Neuronal stem cell (in vitro differentiated cells): ENCODE measurements at regions not wholly inside any gene's neighbourhood (a gene's known extent, or its start where the extent isn't known, plus 50 kb on each side); places are given as distances from the start of the nearest gene placed in this dataset.

ENCODE experiments used
- DNase-seq: peaks from one replicate; pipeline ENCODE4 v3.0.0-alpha.2; 2013; ENCODE audit warnings: low spot score
- H2AFZ ChIP-seq: one replicate; pipeline ENCODE4 v1.6.1; 2013; ENCODE audit warnings: mild to moderate bottlenecking, low read length, inconsistent platforms
- H2AK5ac ChIP-seq: 2 replicates; pipeline ENCODE4 v1.6.1; 2013; ENCODE audit warnings: low read depth, mild to moderate bottlenecking, inconsistent platforms, low read length, moderate library complexity, mixed read lengths
- H2BK120ac ChIP-seq: 2 replicates; pipeline ENCODE4 v1.6.1; 2013; ENCODE audit warnings: low read depth, mild to moderate bottlenecking, inconsistent platforms, low read length, moderate library complexity, mixed read lengths
- H2BK12ac ChIP-seq: one replicate; pipeline ENCODE4 v1.6.1; 2013; ENCODE audit warnings: low read length, inconsistent platforms
- H2BK15ac ChIP-seq: 2 replicates; pipeline ENCODE4 v1.6.1; 2013; ENCODE audit warnings: mild to moderate bottlenecking, low read length, inconsistent platforms, mixed read lengths
- H2BK5ac ChIP-seq: one replicate; pipeline ENCODE4 v1.6.1; 2013; ENCODE audit warnings: inconsistent platforms, mild to moderate bottlenecking, low read length, moderate library complexity
- H3K14ac ChIP-seq: one replicate; pipeline ENCODE4 v1.6.1; 2013; ENCODE audit warnings: low read length, inconsistent platforms
- H3K18ac ChIP-seq: 2 replicates; pipeline ENCODE4 v1.6.1; 2013; ENCODE audit warnings: low read length, inconsistent platforms
- H3K23ac ChIP-seq: 2 replicates; pipeline ENCODE4 v1.6.1; 2013; ENCODE audit warnings: low read depth, mild to moderate bottlenecking, mixed read lengths, low read length, inconsistent platforms; ENCODE audit not compliant: poor library complexity
- H3K27ac ChIP-seq: replicated peaks from 3 replicates; pipeline ENCODE4 v1.5.1; 2013; ENCODE audit warnings: low read length, inconsistent platforms
- H3K27me3 ChIP-seq, 3 experiments: 2 replicates each; pipeline ENCODE4 v1.6.1; 2013; ENCODE audit warnings: low read length in 3 of 3, mild to moderate bottlenecking in 2 of 3, inconsistent platforms in 1 of 3, low read depth in 1 of 3, mixed read lengths in 1 of 3, moderate library complexity in 1 of 3; ENCODE audit not compliant: control insufficient read depth in 3 of 3, insufficient read depth in 3 of 3
- H3K36me3 ChIP-seq, 2 donors: replicated peaks in 1 of 2; 2 replicates each; pipeline ENCODE4 v1.6.1; 2013; ENCODE audit warnings: low read length in 2 of 2; ENCODE audit not compliant: control insufficient read depth in 2 of 2, insufficient read depth in 2 of 2
- H3K4ac ChIP-seq: 2 replicates; pipeline ENCODE4 v1.6.1; 2013; ENCODE audit warnings: inconsistent platforms, mild to moderate bottlenecking, low read length, moderate library complexity
- H3K4me1 ChIP-seq, 2 donors: 1 replicate in 1 of 2; 2 replicates in 1 of 2; pipeline ENCODE4 v1.6.1; 2013; ENCODE audit warnings: low read length in 2 of 2, low read depth in 1 of 2; ENCODE audit not compliant: control insufficient read depth in 2 of 2, insufficient read depth in 1 of 2
- H3K4me2 ChIP-seq: one replicate; pipeline ENCODE4 v1.6.1; 2013; ENCODE audit warnings: mild to moderate bottlenecking, low read length, inconsistent platforms; ENCODE audit not compliant: insufficient read depth, poor library complexity, severe bottlenecking
- H3K4me3 ChIP-seq, 2 donors: 2 replicates each; pipeline ENCODE4 v1.5.1; 2013; ENCODE audit warnings: low read length in 2 of 2, mild to moderate bottlenecking in 2 of 2, inconsistent platforms in 1 of 2, moderate library complexity in 1 of 2
- H3K79me1 ChIP-seq: one replicate; pipeline ENCODE4 v1.6.1; 2013; ENCODE audit warnings: low read depth, mild to moderate bottlenecking, inconsistent platforms, low read length, moderate library complexity
- H3K9ac ChIP-seq: one replicate; pipeline ENCODE4 v1.6.1; 2013; ENCODE audit warnings: mild to moderate bottlenecking, low read depth, low read length, inconsistent platforms; ENCODE audit not compliant: poor library complexity
- H3K9me3 ChIP-seq, 2 donors: replicated peaks in 1 of 2; 2 replicates each; pipeline versions ENCODE3 to v1.6.1; 2013; ENCODE audit warnings: low read length in 2 of 2, mild to moderate bottlenecking in 2 of 2, inconsistent platforms in 1 of 2, low read depth in 1 of 2, mixed read lengths in 1 of 2, moderate library complexity in 1 of 2; ENCODE audit not compliant: control insufficient read depth in 2 of 2, insufficient read depth in 1 of 2
- H4K8ac ChIP-seq: one replicate; pipeline ENCODE4 v1.6.1; 2013; ENCODE audit warnings: low read depth, mild to moderate bottlenecking, inconsistent platforms, low read length, moderate library complexity
- H4K91ac ChIP-seq: one replicate; pipeline ENCODE4 v1.6.1; 2013; ENCODE audit warnings: low read length, low read depth, mild to moderate bottlenecking, inconsistent platforms; ENCODE audit not compliant: poor library complexity
- WGBS, 2 donors: extraction: QIAGEN DNeasy Blood & Tissue Kit; methylation state at CpG; one replicate each; pipeline ENCODE4 v1.1.7; 2013; ENCODE audit warnings: missing lambda C conversion rate in 2 of 2, mixed read lengths in 1 of 2; ENCODE audit not compliant: insufficient read length in 2 of 2, insufficient replicate concordance in 1 of 2; ENCODE audit errors: extremely low coverage in 2 of 2; 5-methylcytosine and 5-hydroxymethylcytosine counted together

DNA sequence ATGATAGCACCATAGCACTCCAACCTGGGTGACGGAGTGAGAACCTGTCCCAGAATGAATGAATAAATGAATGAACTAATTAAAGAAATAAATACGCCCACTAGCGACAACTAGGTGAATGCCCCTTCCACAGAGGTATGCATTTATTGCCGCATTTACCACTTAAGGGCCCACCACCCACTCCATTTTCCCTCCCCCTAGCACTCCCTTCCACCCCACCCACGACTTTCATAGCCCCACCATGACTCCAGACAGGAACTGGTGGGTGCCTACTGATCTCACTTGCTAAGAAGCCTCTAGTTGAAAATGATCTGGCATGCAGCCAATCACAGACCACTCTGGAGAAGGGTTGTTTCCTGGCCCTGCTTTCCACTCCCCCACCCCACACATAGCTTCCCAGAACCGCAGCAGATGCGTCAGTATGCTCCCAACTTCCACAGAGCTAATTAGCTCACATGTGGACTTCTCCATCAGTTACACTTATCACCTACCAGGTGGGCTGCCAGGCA, 167.6 kb downstream of the WT1 start:
- DNase-seq: no peak
- Histone ChIP-seq H3K4ac (no peak overlapping the region), H3K14ac (no peak overlapping the region), H3K27me3 (no peaks in the 10 kb centered on the region), H3K4me1 (no peaks in the 10 kb centered on the region), H3K27ac (no peak overlapping the region), H4K8ac (no peak overlapping the region), H2BK12ac (no peak overlapping the region), H3K9me3 (no peaks in the 10 kb centered on the region), H3K23ac (no peak overlapping the region), H3K9ac (no peak overlapping the region), H4K91ac (no peak overlapping the region), H2BK15ac (no peak overlapping the region), H2AK5ac (no peak overlapping the region), H3K4me3 (no peak overlapping the region), H3K79me1 (no peaks in the 10 kb centered on the region), H3K18ac (no peak overlapping the region), H3K36me3 (no peaks in the 10 kb centered on the region), H2AFZ (no peak overlapping the region), H3K4me2 (no peak overlapping the region), H2BK120ac (no peak overlapping the region), H2BK5ac (no peak overlapping the region)
- WGBS, 2 donors: no CpG with 5 or more reads among the region's 7 CpGs

DNA sequence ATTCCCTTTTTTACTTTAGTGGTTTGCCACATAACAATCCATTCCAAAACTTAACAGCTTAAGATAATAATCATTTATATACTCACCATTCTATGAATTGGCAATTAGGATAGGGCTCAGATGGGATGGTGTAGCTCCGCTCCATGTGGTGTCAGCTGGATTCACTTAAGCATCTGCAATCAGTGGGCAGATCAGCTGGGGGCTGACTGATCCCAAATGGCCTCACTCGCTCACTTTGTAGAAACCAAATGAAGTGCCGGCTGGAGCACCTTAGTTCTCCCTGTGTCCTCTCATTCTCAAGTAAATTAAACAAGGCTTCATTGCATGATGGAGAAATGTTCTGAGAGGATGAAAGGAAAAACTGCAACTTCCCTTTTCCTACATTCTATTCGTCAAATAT, 161.4 kb downstream of the WT1 start:
- no CpG with 5 or more reads among the region's 4 CpGs for WGBS, 2 donors
- no peaks in the 10 kb centered on the region for H3K9me3 ChIP-seq
- no peak overlapping the region for H3K27ac ChIP-seq

DNA sequence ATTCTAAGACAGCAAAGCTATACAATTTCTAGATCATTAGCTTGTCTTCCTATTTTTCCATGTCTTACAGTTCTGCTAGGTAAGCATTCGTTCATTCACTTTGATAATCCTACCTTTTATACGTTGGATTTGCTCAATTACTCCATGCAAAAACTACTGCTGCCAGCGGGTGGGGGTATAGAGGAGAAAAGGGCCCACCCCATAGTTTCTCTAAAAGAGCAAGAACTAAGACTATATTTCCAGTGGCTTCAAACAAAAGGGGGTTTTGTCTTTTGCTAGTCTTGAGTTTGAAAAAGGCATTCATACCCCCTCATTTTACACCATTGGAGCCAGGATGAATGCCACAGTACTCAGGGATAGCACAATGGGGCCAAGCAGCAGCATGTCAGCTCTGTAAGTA, 155.7 kb downstream of the WT1 start:
- Histone ChIP-seq H3K36me3 (no peaks in the 10 kb centered on the region), H2AK5ac (no peak overlapping the region), H3K27me3 (no peaks in the 10 kb centered on the region), H3K9me3 (no peaks in the 10 kb centered on the region), H3K4me2 (no peak overlapping the region), H3K4me1 (peaks cover 0 to 1% of the 10 kb centered on the region in 2 donors), H3K4me3 (no peak overlapping the region), H2AFZ (no peak overlapping the region), H4K8ac (no peak overlapping the region), H3K27ac (no peak overlapping the region), H2BK12ac (no peak overlapping the region), H3K4ac (no peak overlapping the region), H2BK120ac (no peak overlapping the region), H4K91ac (no peak overlapping the region), H3K18ac (no peak overlapping the region), H2BK5ac (no peak overlapping the region), H2BK15ac (no peak overlapping the region), H3K79me1 (no peaks in the 10 kb centered on the region), H3K9ac (no peak overlapping the region), H3K14ac (no peak overlapping the region), H3K23ac (no peak overlapping the region)
- no CpG with 5 or more reads among the region's 3 CpGs for WGBS, 2 donors
- DNase-seq: no peak

More for the DNA sequence above, 161.4 kb downstream of the WT1 start:
- Histone ChIP-seq H3K9ac (no peak overlapping the region), H3K23ac (no peak overlapping the region), H3K4me2 (no peak overlapping the region), H2BK12ac (no peak overlapping the region), H2BK5ac (no peak overlapping the region), H4K91ac (no peak overlapping the region), H2AFZ (no peak overlapping the region), H2AK5ac (no peak overlapping the region), H3K27me3 (no peaks in the 10 kb centered on the region), H3K4ac (no peak overlapping the region), H3K14ac (no peak overlapping the region), H3K79me1 (no peaks in the 10 kb centered on the region), H4K8ac (no peak overlapping the region), H3K4me3 (no peak overlapping the region), H2BK120ac (no peak overlapping the region), H3K4me1 (no peaks in the 10 kb centered on the region), H3K18ac (no peak overlapping the region), H2BK15ac (no peak overlapping the region), H3K36me3 (no peaks in the 10 kb centered on the region)
- DNase-seq: no peak

DNA sequence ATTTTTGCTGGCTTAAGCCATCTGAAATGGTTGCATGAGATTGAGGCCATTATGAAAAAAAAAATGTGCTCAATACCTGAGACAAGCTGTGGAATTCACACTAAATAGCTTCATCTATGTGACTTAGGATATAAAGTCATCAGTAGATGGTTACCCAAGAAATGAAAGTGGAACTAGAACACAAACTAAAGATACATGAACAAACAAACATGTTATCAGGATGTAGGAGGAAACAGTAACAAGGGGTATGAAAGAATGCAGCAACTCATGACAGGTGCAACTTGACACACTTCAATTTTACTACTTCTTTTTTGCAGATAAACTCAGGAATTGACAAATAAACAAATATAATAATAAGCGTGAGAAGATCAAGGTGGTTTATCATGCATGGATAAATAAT, 155.0 kb downstream of the WT1 start:
- no peak overlapping the region for H2BK15ac ChIP-seq
- H3K4me3 ChIP-seq: no peak overlapping the region
- H2BK5ac ChIP-seq: no peak overlapping the region
- no peaks in the 10 kb centered on the region for H3K9me3 ChIP-seq
- H3K27ac ChIP-seq: no peak overlapping the region
- H2BK120ac ChIP-seq: no peak overlapping the region
- H3K4me2 ChIP-seq: no peak overlapping the region
- H3K9ac ChIP-seq: no peak overlapping the region
- H3K79me1 ChIP-seq: no peaks in the 10 kb centered on the region
- H3K4ac ChIP-seq: no peak overlapping the region
- no peak overlapping the region for H2AK5ac ChIP-seq
- no peak overlapping the region for H2AFZ ChIP-seq
- H4K91ac ChIP-seq: no peak overlapping the region
- DNase-seq: no peak
- H3K18ac ChIP-seq: no peak overlapping the region
- no peaks in the 10 kb centered on the region for H3K27me3 ChIP-seq
- no peaks in the 10 kb centered on the region for H3K36me3 ChIP-seq
- no peak overlapping the region for H2BK12ac ChIP-seq
- H4K8ac ChIP-seq: no peak overlapping the region
- H3K14ac ChIP-seq: no peak overlapping the region
- H3K23ac ChIP-seq: no peak overlapping the region
- no CpG with 5 or more reads among the region's 1 CpG for WGBS, 2 donors
- H3K4me1 ChIP-seq: peaks cover 0 to 1% of the 10 kb centered on the region in 2 donors
